Hematopoietic multipotent progenitor cell treated with erythropoietin and hydrocortisone succinate and interleukin-3 and kit ligand, for 6 days (in vitro differentiated cells): ENCODE measurements at regions not wholly inside any gene's neighbourhood (a gene's known extent, or its start where the extent isn't known, plus 50 kb on each side); places are given as distances from the start of the nearest gene placed in this dataset.
"Not testable (repeated sequence)": the region's sequence is repeated elsewhere in the genome, so short reads cannot be mapped to it uniquely, and the experiment has no call there.

Experiments used
- DNase-seq: peaks from one replicate; pipeline ENCODE4 v3.0.0-alpha.2; 2015

GRCh38 chr4:131609039-131609438 lies 1540.1 kb upstream of the PCDH10 start:
- no peak for DNase-seq

GRCh38 chr4:131610517-131610916 lies 1538.6 kb upstream of the PCDH10 start:
- not testable (repeated sequence) for DNase-seq

- no peak for DNase-seq
These were observed 1535.8 kb upstream of the PCDH10 start for GRCh38 chr4:131613086-131613823.

- no peak for DNase-seq
These were observed 1535.3 kb upstream of the PCDH10 start for GRCh38 chr4:131613824-131614216.

- no peak for DNase-seq
These were observed 1516.2 kb upstream of the PCDH10 start for GRCh38 chr4:131632877-131633276.

- DNase-seq: no peak
These were observed 1513.9 kb upstream of the PCDH10 start for GRCh38 chr4:131635191-131635590.

GRCh38 chr4:131638781-131639180 lies 1510.3 kb upstream of the PCDH10 start:
- DNase-seq: no peak

GRCh38 chr4:131644619-131645018 lies 1504.5 kb upstream of the PCDH10 start:
- no peak for DNase-seq

- no peak for DNase-seq
These were observed 1499.9 kb upstream of the PCDH10 start for GRCh38 chr4:131649227-131649626.

GRCh38 chr4:131650951-131651350 lies 1498.1 kb upstream of the PCDH10 start:
- no peak for DNase-seq

GRCh38 chr4:131683314-131683713 lies 1465.8 kb upstream of the PCDH10 start:
- DNase-seq: not testable (repeated sequence)

GRCh38 chr4:131721883-131722282 lies 1427.2 kb upstream of the PCDH10 start:
- DNase-seq: no peak

- DNase-seq: not testable (repeated sequence)
These were observed 1426.0 kb upstream of the PCDH10 start for GRCh38 chr4:131723069-131723468.

- peak; percentile 67 for DNase-seq
These were observed 1424.2 kb upstream of the PCDH10 start for GRCh38 chr4:131724847-131725246.

- DNase-seq: not testable (repeated sequence)
These were observed 1423.6 kb upstream of the PCDH10 start for GRCh38 chr4:131725521-131725920.

GRCh38 chr4:131726940-131727339 lies 1422.2 kb upstream of the PCDH10 start:
- not testable (repeated sequence) for DNase-seq

- DNase-seq: not testable (repeated sequence)
These were observed 1421.7 kb upstream of the PCDH10 start for GRCh38 chr4:131727418-131727817.

- DNase-seq: not testable (repeated sequence)
These were observed 1419.9 kb upstream of the PCDH10 start for GRCh38 chr4:131729205-131729604.

GRCh38 chr4:131729716-131730398 lies 1419.2 kb upstream of the PCDH10 start:
- not testable (repeated sequence) for DNase-seq

GRCh38 chr4:131730574-131730973 lies 1418.5 kb upstream of the PCDH10 start:
- DNase-seq: not testable (repeated sequence)

GRCh38 chr4:131732034-131732630 lies 1417.0 kb upstream of the PCDH10 start:
- not testable (repeated sequence) for DNase-seq

GRCh38 chr4:131734321-131734720 lies 1414.8 kb upstream of the PCDH10 start:
- DNase-seq: not testable (repeated sequence)

GRCh38 chr4:131734851-131735385 lies 1414.2 kb upstream of the PCDH10 start:
- DNase-seq: not testable (repeated sequence)

- DNase-seq: not testable (repeated sequence)
These were observed 1410.1 kb upstream of the PCDH10 start for GRCh38 chr4:131738991-131739390.
